ENCODE measurements at regions not wholly inside any gene's neighbourhood (a gene's known extent, or its start where the extent isn't known, plus 50 kb on each side); places are given as distances from the start of the nearest gene placed in this dataset.

GRCh38 chr20:56810141-56810540, 181.0 kb downstream of the TFAP2C start:
- peaks cover 2% of the 10 kb centered on the region for H3K4me1 ChIP-seq (ENCODE audit: control insufficient read depth, low read depth, low read length)
- no peaks in the 10 kb centered on the region for H3K27me3 ChIP-seq (ENCODE audit: insufficient read depth, low read length, poor library complexity)

GRCh38 chr20:56815796-56816195, 186.7 kb downstream of the TFAP2C start:
- no CpG with 5 or more reads among the region's 6 CpGs for WGBS (ENCODE audit: extremely low coverage, insufficient coverage, low lambda C conversion rate)
- H4K5ac ChIP-seq (ENCODE audit: low read length), result no peak overlapping the region
- H3K27ac ChIP-seq (ENCODE audit: low read depth, low read length), result no peak overlapping the region
- no peak overlapping the region for H3K18ac ChIP-seq (ENCODE audit: low read length)
- H4K8ac ChIP-seq (ENCODE audit: low read depth, low read length), result no peak overlapping the region
- H2BK5ac ChIP-seq (ENCODE audit: low read length), result no peak overlapping the region
- H3K56ac ChIP-seq (ENCODE audit: low read length), result no peak overlapping the region
- no peak overlapping the region for H3K4ac ChIP-seq (ENCODE audit: low read depth, low read length)
- H3K79me1 ChIP-seq (ENCODE audit: low read length), result no peaks in the 10 kb centered on the region
- no peaks in the 10 kb centered on the region for H3K36me3 ChIP-seq (ENCODE audit: control insufficient read depth, insufficient read depth, low read length)
- no peak overlapping the region for H2BK120ac ChIP-seq (ENCODE audit: low read depth, low read length)
- H3K4me1 ChIP-seq (ENCODE audit: control insufficient read depth, low read depth, low read length), result no peaks in the 10 kb centered on the region
- no peak for DNase-seq
- no peak overlapping the region for H2BK15ac ChIP-seq (replicated peaks; ENCODE audit: low read depth)
- H3K27me3 ChIP-seq (ENCODE audit: insufficient read depth, low read length, poor library complexity), result no peaks in the 10 kb centered on the region
- H3K4me2 ChIP-seq (ENCODE audit: low read length), result no peak overlapping the region
- H3K79me2 ChIP-seq (ENCODE audit: control insufficient read depth, insufficient read depth, low read length), result no peaks in the 10 kb centered on the region
- no peak overlapping the region for H3K9ac ChIP-seq (ENCODE audit: low read length)
- no peak overlapping the region for H3K23ac ChIP-seq (ENCODE audit: low read length)
- no peak overlapping the region for H3K4me3 ChIP-seq (ENCODE audit: low read length)
- H2AK5ac ChIP-seq (ENCODE audit: low read length), result no peak overlapping the region

More at GRCh38 chr20:56810141-56810540, 181.0 kb downstream of the TFAP2C start:
- Histone ChIP-seq H3K4me2 (ENCODE audit: low read length) (no peak overlapping the region), H3K23ac (ENCODE audit: low read length) (no peak overlapping the region), H3K9ac (ENCODE audit: low read length) (no peak overlapping the region), H2BK5ac (ENCODE audit: low read length) (no peak overlapping the region), H4K5ac (ENCODE audit: low read length) (no peak overlapping the region), H3K18ac (ENCODE audit: low read length) (no peak overlapping the region), H3K56ac (ENCODE audit: low read length) (no peak overlapping the region), H2BK120ac (ENCODE audit: low read depth, low read length) (no peak overlapping the region), H3K4me3 (ENCODE audit: low read length) (no peak overlapping the region), H3K4ac (ENCODE audit: low read depth, low read length) (no peak overlapping the region), H3K36me3 (ENCODE audit: control insufficient read depth, insufficient read depth, low read length) (no peaks in the 10 kb centered on the region), H2BK15ac (replicated peaks; ENCODE audit: low read depth) (no peak overlapping the region), H2AK5ac (ENCODE audit: low read length) (no peak overlapping the region), H4K8ac (ENCODE audit: low read depth, low read length) (no peak overlapping the region), H3K79me2 (ENCODE audit: control insufficient read depth, insufficient read depth, low read length) (no peaks in the 10 kb centered on the region), H3K79me1 (ENCODE audit: low read length) (no peaks in the 10 kb centered on the region), H3K27ac (ENCODE audit: low read depth, low read length) (no peak overlapping the region)
- no peak for DNase-seq
- no CpG with 5 or more reads among the region's 6 CpGs for WGBS (ENCODE audit: extremely low coverage, insufficient coverage, low lambda C conversion rate)

- H3K56ac ChIP-seq (ENCODE audit: low read length), result no peak overlapping the region
- H4K5ac ChIP-seq (ENCODE audit: low read length), result no peak overlapping the region
- H3K23ac ChIP-seq (ENCODE audit: low read length), result no peak overlapping the region
- DNase-seq, result no peak
- H2BK15ac ChIP-seq (replicated peaks; ENCODE audit: low read depth), result no peak overlapping the region
- no peak overlapping the region for H4K8ac ChIP-seq (ENCODE audit: low read depth, low read length)
- no peaks in the 10 kb centered on the region for H3K36me3 ChIP-seq (ENCODE audit: control insufficient read depth, insufficient read depth, low read length)
- H3K4me1 ChIP-seq (ENCODE audit: control insufficient read depth, low read depth, low read length), result no peaks in the 10 kb centered on the region
- no peaks in the 10 kb centered on the region for H3K79me1 ChIP-seq (ENCODE audit: low read length)
- no peak overlapping the region for H3K4ac ChIP-seq (ENCODE audit: low read depth, low read length)
- no peaks in the 10 kb centered on the region for H3K79me2 ChIP-seq (ENCODE audit: control insufficient read depth, insufficient read depth, low read length)
- H3K4me2 ChIP-seq (ENCODE audit: low read length), result no peak overlapping the region
- H2AK5ac ChIP-seq (ENCODE audit: low read length), result no peak overlapping the region
- H3K27me3 ChIP-seq (ENCODE audit: insufficient read depth, low read length, poor library complexity), result no peaks in the 10 kb centered on the region
- H3K9ac ChIP-seq (ENCODE audit: low read length), result no peak overlapping the region
- H3K18ac ChIP-seq (ENCODE audit: low read length), result no peak overlapping the region
- no peak overlapping the region for H3K27ac ChIP-seq (ENCODE audit: low read depth, low read length)
- no peak overlapping the region for H2BK120ac ChIP-seq (ENCODE audit: low read depth, low read length)
- WGBS (ENCODE audit: extremely low coverage, insufficient coverage, low lambda C conversion rate), result no CpG with 5 or more reads among the region's 7 CpGs
- H2BK5ac ChIP-seq (ENCODE audit: low read length), result no peak overlapping the region
- H3K4me3 ChIP-seq (ENCODE audit: low read length), result no peak overlapping the region
These were observed 187.2 kb downstream of the TFAP2C start for GRCh38 chr20:56816349-56816748.

- H2BK15ac ChIP-seq (replicated peaks; ENCODE audit: low read depth), result no peak overlapping the region
- no peak overlapping the region for H3K18ac ChIP-seq (ENCODE audit: low read length)
- H2BK120ac ChIP-seq (ENCODE audit: low read depth, low read length), result no peak overlapping the region
- WGBS (ENCODE audit: extremely low coverage, insufficient coverage, low lambda C conversion rate), result no CpG with 5 or more reads among the region's 6 CpGs
- no peak overlapping the region for H3K56ac ChIP-seq (ENCODE audit: low read length)
- H3K79me1 ChIP-seq (ENCODE audit: low read length), result no peaks in the 10 kb centered on the region
- no peaks in the 10 kb centered on the region for H3K36me3 ChIP-seq (ENCODE audit: control insufficient read depth, insufficient read depth, low read length)
- no peaks in the 10 kb centered on the region for H3K4me1 ChIP-seq (ENCODE audit: control insufficient read depth, low read depth, low read length)
- H3K27ac ChIP-seq (ENCODE audit: low read depth, low read length), result no peak overlapping the region
- H2AK5ac ChIP-seq (ENCODE audit: low read length), result no peak overlapping the region
- H3K9ac ChIP-seq (ENCODE audit: low read length), result no peak overlapping the region
- H2BK5ac ChIP-seq (ENCODE audit: low read length), result no peak overlapping the region
- no peaks in the 10 kb centered on the region for H3K27me3 ChIP-seq (ENCODE audit: insufficient read depth, low read length, poor library complexity)
- no peak overlapping the region for H4K8ac ChIP-seq (ENCODE audit: low read depth, low read length)
- H3K4ac ChIP-seq (ENCODE audit: low read depth, low read length), result no peak overlapping the region
- H3K4me2 ChIP-seq (ENCODE audit: low read length), result no peak overlapping the region
- no peak overlapping the region for H3K23ac ChIP-seq (ENCODE audit: low read length)
- no peak for DNase-seq
- no peak overlapping the region for H3K4me3 ChIP-seq (ENCODE audit: low read length)
- H3K79me2 ChIP-seq (ENCODE audit: control insufficient read depth, insufficient read depth, low read length), result no peaks in the 10 kb centered on the region
- no peak overlapping the region for H4K5ac ChIP-seq (ENCODE audit: low read length)
These were observed 188.9 kb downstream of the TFAP2C start for GRCh38 chr20:56817780-56818675.

DNA sequence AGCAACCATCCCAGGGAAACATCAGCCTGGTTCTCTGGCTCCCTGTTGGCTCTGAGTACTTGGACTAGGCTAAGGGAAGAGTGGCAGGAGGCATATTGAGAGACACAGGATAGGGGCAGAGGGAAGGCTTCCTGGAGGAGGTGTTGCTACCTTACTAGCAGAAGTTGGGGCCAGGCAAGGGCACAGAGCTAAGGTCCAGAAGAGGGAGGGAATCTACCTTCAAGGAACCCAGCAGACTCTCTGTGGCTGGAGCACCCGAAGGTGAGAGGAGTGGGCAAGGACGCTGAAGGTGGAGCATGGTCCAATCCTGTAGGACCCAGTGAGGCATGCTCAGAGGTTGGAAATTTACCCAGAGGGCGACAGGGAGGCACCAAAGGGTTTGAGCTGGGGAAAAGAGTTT, 191.9 kb downstream of the TFAP2C start:
- Histone ChIP-seq H3K79me2 (ENCODE audit: control insufficient read depth, insufficient read depth, low read length) (no peaks in the 10 kb centered on the region), H2BK5ac (ENCODE audit: low read length) (no peak overlapping the region), H2AK5ac (ENCODE audit: low read length) (no peak overlapping the region), H3K27me3 (ENCODE audit: insufficient read depth, low read length, poor library complexity) (no peaks in the 10 kb centered on the region), H4K5ac (ENCODE audit: low read length) (no peak overlapping the region), H3K18ac (ENCODE audit: low read length) (no peak overlapping the region), H3K4ac (ENCODE audit: low read depth, low read length) (no peak overlapping the region), H3K79me1 (ENCODE audit: low read length) (no peaks in the 10 kb centered on the region), H3K4me3 (ENCODE audit: low read length) (no peak overlapping the region), H2BK120ac (ENCODE audit: low read depth, low read length) (no peak overlapping the region), H3K23ac (ENCODE audit: low read length) (no peak overlapping the region), H4K8ac (ENCODE audit: low read depth, low read length) (no peak overlapping the region), H3K4me2 (ENCODE audit: low read length) (no peak overlapping the region), H2BK15ac (replicated peaks; ENCODE audit: low read depth) (no peak overlapping the region), H3K56ac (ENCODE audit: low read length) (no peak overlapping the region), H3K4me1 (ENCODE audit: control insufficient read depth, low read depth, low read length) (no peaks in the 10 kb centered on the region), H3K27ac (ENCODE audit: low read depth, low read length) (no peak overlapping the region), H3K36me3 (ENCODE audit: control insufficient read depth, insufficient read depth, low read length) (no peaks in the 10 kb centered on the region), H3K9ac (ENCODE audit: low read length) (no peak overlapping the region)
- no CpG with 5 or more reads among the region's 3 CpGs for WGBS (ENCODE audit: extremely low coverage, insufficient coverage, low lambda C conversion rate)
- DNase-seq, result peak; percentile 58

GRCh38 chr20:56826306-56826704, 197.2 kb downstream of the TFAP2C start:
- no peaks in the 10 kb centered on the region for H3K27me3 ChIP-seq (ENCODE audit: insufficient read depth, low read length, poor library complexity)
- H2BK15ac ChIP-seq (replicated peaks; ENCODE audit: low read depth), result no peak overlapping the region
- no peak overlapping the region for H4K5ac ChIP-seq (ENCODE audit: low read length)
- H3K4me1 ChIP-seq (ENCODE audit: control insufficient read depth, low read depth, low read length), result no peaks in the 10 kb centered on the region
- H2BK5ac ChIP-seq (ENCODE audit: low read length), result no peak overlapping the region
- H2AK5ac ChIP-seq (ENCODE audit: low read length), result no peak overlapping the region
- no peak overlapping the region for H4K8ac ChIP-seq (ENCODE audit: low read depth, low read length)
- H3K9ac ChIP-seq (ENCODE audit: low read length), result no peak overlapping the region
- H3K4ac ChIP-seq (ENCODE audit: low read depth, low read length), result no peak overlapping the region
- no CpG with 5 or more reads among the region's 4 CpGs for WGBS (ENCODE audit: extremely low coverage, insufficient coverage, low lambda C conversion rate)
- H3K23ac ChIP-seq (ENCODE audit: low read length), result no peak overlapping the region
- no peak overlapping the region for H3K4me2 ChIP-seq (ENCODE audit: low read length)
- no peaks in the 10 kb centered on the region for H3K79me1 ChIP-seq (ENCODE audit: low read length)
- H3K18ac ChIP-seq (ENCODE audit: low read length), result no peak overlapping the region
- H3K79me2 ChIP-seq (ENCODE audit: control insufficient read depth, insufficient read depth, low read length), result no peaks in the 10 kb centered on the region
- H2BK120ac ChIP-seq (ENCODE audit: low read depth, low read length), result no peak overlapping the region
- H3K27ac ChIP-seq (ENCODE audit: low read depth, low read length), result no peak overlapping the region
- no peak for DNase-seq
- no peak overlapping the region for H3K4me3 ChIP-seq (ENCODE audit: low read length)
- no peaks in the 10 kb centered on the region for H3K36me3 ChIP-seq (ENCODE audit: control insufficient read depth, insufficient read depth, low read length)
- H3K56ac ChIP-seq (ENCODE audit: low read length), result no peak overlapping the region
